A673 (cell line): ENCODE measurements at regions not wholly inside any gene's neighbourhood (a gene's known extent, or its start where the extent isn't known, plus 50 kb on each side); places are given as distances from the start of the nearest gene placed in this dataset.

Experiments used
- EZH2 ChIP-seq: fragments of 200-600 bp; sonication (generic); IDR thresholded peaks from 2 replicates; pipeline ENCODE4 v1.6.1; 2017; ENCODE audit warnings: borderline replicate concordance, low read depth, mild to moderate bottlenecking, mixed read lengths, antibody characterized with exemption, low read length; ENCODE audit not compliant: poor library complexity, severe bottlenecking
- TF ChIP-seq, protein P1 (sequence below): fragments of 300-800, 200-600 bp; sonication (generic); conservative IDR thresholded peaks from 2 replicates; pipeline ENCODE4 v1.5.1; 2017; ENCODE audit warnings: low read depth, mild to moderate bottlenecking, antibody characterized with exemption, low read length, moderate library complexity, mixed read lengths

DNA sequence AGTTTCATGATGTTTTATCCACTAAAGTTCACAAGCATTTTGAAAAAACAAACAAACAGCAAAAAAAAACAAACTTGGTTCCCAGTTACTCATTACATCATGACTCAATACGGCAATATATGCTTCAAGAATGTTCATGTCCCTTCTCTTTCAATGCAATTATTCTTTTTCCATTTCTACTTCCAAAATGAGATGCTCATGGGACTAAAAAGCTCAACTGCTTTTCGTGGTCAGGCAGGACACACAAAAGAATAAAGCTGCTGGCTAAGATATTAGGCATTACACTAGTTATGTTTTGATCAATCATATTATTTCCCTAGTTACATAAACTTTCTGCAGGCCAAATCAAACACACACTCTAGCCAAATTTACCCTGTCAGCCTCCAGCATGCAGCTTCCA, 301.3 kb downstream of the EPHA4 start:
- TF ChIP-seq EZH2: no peak
- TF ChIP-seq, protein P1, sequence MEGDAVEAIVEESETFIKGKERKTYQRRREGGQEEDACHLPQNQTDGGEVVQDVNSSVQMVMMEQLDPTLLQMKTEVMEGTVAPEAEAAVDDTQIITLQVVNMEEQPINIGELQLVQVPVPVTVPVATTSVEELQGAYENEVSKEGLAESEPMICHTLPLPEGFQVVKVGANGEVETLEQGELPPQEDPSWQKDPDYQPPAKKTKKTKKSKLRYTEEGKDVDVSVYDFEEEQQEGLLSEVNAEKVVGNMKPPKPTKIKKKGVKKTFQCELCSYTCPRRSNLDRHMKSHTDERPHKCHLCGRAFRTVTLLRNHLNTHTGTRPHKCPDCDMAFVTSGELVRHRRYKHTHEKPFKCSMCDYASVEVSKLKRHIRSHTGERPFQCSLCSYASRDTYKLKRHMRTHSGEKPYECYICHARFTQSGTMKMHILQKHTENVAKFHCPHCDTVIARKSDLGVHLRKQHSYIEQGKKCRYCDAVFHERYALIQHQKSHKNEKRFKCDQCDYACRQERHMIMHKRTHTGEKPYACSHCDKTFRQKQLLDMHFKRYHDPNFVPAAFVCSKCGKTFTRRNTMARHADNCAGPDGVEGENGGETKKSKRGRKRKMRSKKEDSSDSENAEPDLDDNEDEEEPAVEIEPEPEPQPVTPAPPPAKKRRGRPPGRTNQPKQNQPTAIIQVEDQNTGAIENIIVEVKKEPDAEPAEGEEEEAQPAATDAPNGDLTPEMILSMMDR: no peak
